ENCODE measurements at regions not wholly inside any gene's neighbourhood (a gene's known extent, or its start where the extent isn't known, plus 50 kb on each side); places are given as distances from the start of the nearest gene placed in this dataset.

GRCh38 chr4:129668092-129668491 lies 572.1 kb downstream of the C4orf33 start:
- no peak overlapping the region for H3K4me3 Mint-ChIP-seq
- H3K36me3 Mint-ChIP-seq (ENCODE audit: low read depth), result no peaks in the 10 kb centered on the region
- H3K27ac Mint-ChIP-seq, result no peak overlapping the region
- intact Hi-C loops (cut with DNase I, micrococcal nuclease), result no loop called here
- ChIA-PET POLR2A (no interaction called here), CTCF (interaction anchor here (0.6 to 1.7 kb wide), 2 partner anchors 26 to 37 kb away, joined by 4 to 6 read pairs; no protein-coding TSS in a partner anchor)
- DNase-seq, result no peak
- H3K27me3 Mint-ChIP-seq, result no peaks in the 10 kb centered on the region
- no peaks in the 10 kb centered on the region for H3K9me3 Mint-ChIP-seq (ENCODE audit: low read depth)
- no peak for ATAC-seq
- no peaks in the 10 kb centered on the region for H3K4me1 Mint-ChIP-seq

DNA sequence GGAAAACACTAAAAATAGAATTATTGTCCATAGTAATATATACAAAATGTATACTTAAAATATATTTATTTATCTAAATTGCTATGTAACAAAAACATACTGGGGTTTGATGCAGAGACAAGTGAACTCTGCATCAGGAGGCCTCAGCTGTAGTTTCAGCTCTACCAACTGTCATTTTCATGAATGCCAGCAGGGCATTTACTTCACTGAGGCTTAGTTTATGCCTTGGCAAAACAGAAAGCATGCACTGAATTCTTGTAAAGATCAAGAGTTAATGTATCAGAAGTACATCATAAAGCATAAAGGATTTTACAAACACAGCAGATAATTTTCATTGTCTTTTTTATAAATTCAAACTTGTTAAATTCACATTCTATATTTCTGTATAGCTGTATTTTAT lies 577.0 kb downstream of the C4orf33 start:
- Mint-ChIP-seq H3K27ac (no peak overlapping the region), H3K27me3 (no peaks in the 10 kb centered on the region), H3K4me3 (no peak overlapping the region), H3K4me1 (no peaks in the 10 kb centered on the region), H3K36me3 (ENCODE audit: low read depth) (no peaks in the 10 kb centered on the region), H3K9me3 (ENCODE audit: low read depth) (peaks cover 9% of the 10 kb centered on the region)
- no peak for DNase-seq
- ATAC-seq, result no peak
- ChIA-PET CTCF (interaction anchor here (0.6 to 1.3 kb wide), 3 partner anchors 10 to 317 kb away, joined by 3 read pairs; no protein-coding TSS in a partner anchor), POLR2A (no interaction called here)
- intact Hi-C loops (cut with DNase I, micrococcal nuclease), result no loop called here

DNA sequence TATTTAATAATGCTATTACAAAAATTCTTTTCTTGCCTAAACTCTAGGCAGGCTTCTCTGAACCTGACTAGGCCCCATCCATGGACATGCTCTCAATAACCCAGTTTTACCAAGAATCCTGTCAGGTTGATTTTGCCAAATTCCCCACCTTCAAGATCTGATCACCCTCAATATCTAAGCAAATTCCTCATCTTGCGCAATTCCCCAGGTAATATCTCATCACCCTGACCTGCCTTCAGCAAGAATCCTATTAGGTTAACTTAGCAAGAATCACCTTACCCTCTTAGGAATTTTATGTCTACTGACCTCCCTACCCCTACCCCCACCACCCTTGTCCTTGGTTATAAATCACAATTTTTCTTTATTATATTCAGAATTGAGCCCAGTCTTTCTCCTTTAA lies 579.1 kb downstream of the C4orf33 start:
- ChIA-PET POLR2A (no interaction called here), CTCF (no interaction called here)
- Mint-ChIP-seq H3K27ac (no peak overlapping the region), H3K4me1 (no peaks in the 10 kb centered on the region), H3K4me3 (no peak overlapping the region), H3K27me3 (no peaks in the 10 kb centered on the region), H3K36me3 (ENCODE audit: low read depth) (no peaks in the 10 kb centered on the region), H3K9me3 (ENCODE audit: low read depth) (peaks cover 9% of the 10 kb centered on the region)
- intact Hi-C loops (cut with DNase I, micrococcal nuclease), result no loop called here
- DNase-seq (no peak), ATAC-seq (no peak)

DNA sequence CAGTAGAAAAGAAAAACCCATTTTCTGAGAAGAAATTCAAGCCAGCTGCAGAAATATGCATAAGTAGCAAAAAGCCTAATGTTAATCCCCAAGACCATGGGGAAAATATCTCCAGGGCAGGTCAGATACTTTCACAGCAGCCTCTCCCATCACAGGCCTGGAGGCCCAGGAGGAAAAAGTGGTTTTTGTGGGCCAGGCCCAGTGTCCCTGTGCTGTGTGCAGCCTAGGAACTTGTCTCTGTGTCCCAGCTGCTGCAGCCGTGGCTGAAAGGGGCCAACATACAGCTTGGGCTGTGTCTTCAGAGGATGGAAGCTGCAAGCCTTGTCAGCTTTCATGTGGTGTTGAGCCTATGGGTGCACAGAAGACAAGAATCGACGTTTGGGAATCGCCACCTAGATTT lies 581.0 kb downstream of the C4orf33 start:
- Mint-ChIP-seq H3K36me3 (ENCODE audit: low read depth) (no peaks in the 10 kb centered on the region), H3K4me3 (no peak overlapping the region), H3K27me3 (no peaks in the 10 kb centered on the region), H3K9me3 (ENCODE audit: low read depth) (peaks cover 9% of the 10 kb centered on the region), H3K27ac (no peak overlapping the region), H3K4me1 (peaks cover 7% of the 10 kb centered on the region)
- ATAC-seq (no peak), DNase-seq (no peak)
- ChIA-PET CTCF (interaction anchor here (0.6 kb wide), 1 partner anchor 26 kb away, joined by 3 read pairs; no protein-coding TSS in a partner anchor), POLR2A (no interaction called here)
- intact Hi-C loops (cut with DNase I, micrococcal nuclease), result no loop called here

- Mint-ChIP-seq H3K36me3 (ENCODE audit: low read depth) (no peaks in the 10 kb centered on the region), H3K4me1 (peaks cover 16% of the 10 kb centered on the region), H3K9me3 (ENCODE audit: low read depth) (no peaks in the 10 kb centered on the region), H3K27ac (no peak overlapping the region), H3K4me3 (no peak overlapping the region), H3K27me3 (no peaks in the 10 kb centered on the region)
- ATAC-seq (no peak), DNase-seq (no peak)
- POLR2A ChIA-PET, result no interaction called here
- intact Hi-C loops (cut with DNase I, micrococcal nuclease), result no loop called here
- CTCF ChIA-PET, result interaction anchor here (1.0 kb wide), 1 partner anchor 9 kb away, joined by 3 read pairs; no protein-coding TSS in a partner anchor
Observed at GRCh38 chr4:129682586-129682985, 586.6 kb downstream of the C4orf33 start.

DNA sequence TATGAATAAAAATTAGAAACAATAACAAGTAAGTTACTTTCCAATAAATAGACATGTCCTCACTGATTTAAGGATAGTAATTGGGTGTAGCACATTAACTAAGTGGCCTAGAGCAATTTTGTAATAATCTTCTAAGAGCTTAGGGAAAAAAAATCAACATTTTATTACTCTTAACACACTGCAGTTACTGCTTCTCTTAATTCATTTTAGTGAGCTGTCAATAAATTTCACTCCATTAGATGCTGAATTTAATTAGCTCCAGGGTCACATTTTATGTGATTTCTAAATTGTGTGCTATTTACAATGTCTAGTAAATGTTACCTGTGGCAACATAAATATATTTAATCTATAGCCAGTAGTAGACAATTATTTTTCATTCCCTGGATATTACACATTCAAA lies 612.0 kb downstream of the C4orf33 start:
- Mint-ChIP-seq H3K9me3 (ENCODE audit: low read depth) (peaks cover 5% of the 10 kb centered on the region), H3K27me3 (no peaks in the 10 kb centered on the region), H3K36me3 (ENCODE audit: low read depth) (no peaks in the 10 kb centered on the region), H3K4me3 (no peak overlapping the region), H3K27ac (no peak overlapping the region), H3K4me1 (peaks cover 14% of the 10 kb centered on the region)
- POLR2A ChIA-PET, result no interaction called here
- ATAC-seq (no peak), DNase-seq (no peak)
- CTCF ChIA-PET, result interaction anchor here (0.8 kb wide), 2 partner anchors 10 to 84 kb away, joined by 3 read pairs; no protein-coding TSS in a partner anchor
- intact Hi-C loops (cut with DNase I, micrococcal nuclease), result no loop called here

- Mint-ChIP-seq H3K27ac (no peak overlapping the region), H3K4me3 (no peak overlapping the region), H3K9me3 (ENCODE audit: low read depth) (peaks cover 5% of the 10 kb centered on the region), H3K4me1 (peaks cover 14% of the 10 kb centered on the region), H3K36me3 (ENCODE audit: low read depth) (no peaks in the 10 kb centered on the region), H3K27me3 (no peaks in the 10 kb centered on the region)
- no peak for DNase-seq
- ChIA-PET CTCF (no interaction called here), POLR2A (no interaction called here)
- intact Hi-C loops (cut with DNase I, micrococcal nuclease), result no loop called here
- no peak for ATAC-seq
Observed at GRCh38 chr4:129708784-129709183, 612.8 kb downstream of the C4orf33 start.

DNA sequence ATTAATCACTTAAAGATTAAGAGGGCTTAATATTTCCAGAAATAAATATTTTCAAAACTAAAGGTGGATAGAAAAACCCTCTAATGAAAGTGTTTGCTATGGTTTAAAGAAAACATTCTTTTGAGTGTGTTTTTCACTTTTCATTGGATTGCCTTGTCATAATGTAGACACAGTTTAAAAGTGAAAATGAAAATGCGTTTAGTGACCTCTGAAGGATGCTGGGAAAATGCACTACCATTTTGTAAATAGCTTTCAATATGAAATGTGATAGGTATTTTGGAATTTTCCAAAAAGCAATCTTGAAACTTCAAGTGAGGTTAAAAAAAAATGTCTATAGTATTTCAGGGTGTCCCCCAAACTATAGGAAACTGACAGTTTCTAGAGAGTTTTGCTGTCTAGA lies 642.2 kb downstream of the C4orf33 start:
- H3K4me1 Mint-ChIP-seq, result peaks cover 4% of the 10 kb centered on the region
- ATAC-seq, result no peak
- no peak overlapping the region for H3K27ac Mint-ChIP-seq
- intact Hi-C loops (cut with DNase I, micrococcal nuclease), result no loop called here
- no peak overlapping the region for H3K4me3 Mint-ChIP-seq
- ChIA-PET CTCF (no interaction called here), POLR2A (no interaction called here)
- no peaks in the 10 kb centered on the region for H3K36me3 Mint-ChIP-seq (ENCODE audit: low read depth)
- H3K9me3 Mint-ChIP-seq (ENCODE audit: low read depth), result no peaks in the 10 kb centered on the region
- DNase-seq, result no peak
- H3K27me3 Mint-ChIP-seq, result no peaks in the 10 kb centered on the region

GRCh38 chr4:129747756-129748155 lies 651.8 kb downstream of the C4orf33 start:
- H3K9me3 Mint-ChIP-seq (ENCODE audit: low read depth), result no peaks in the 10 kb centered on the region
- intact Hi-C loops (cut with DNase I, micrococcal nuclease), result no loop called here
- H3K36me3 Mint-ChIP-seq (ENCODE audit: low read depth), result no peaks in the 10 kb centered on the region
- H3K27ac Mint-ChIP-seq, result no peak overlapping the region
- H3K4me3 Mint-ChIP-seq, result no peak overlapping the region
- DNase-seq, result no peak
- H3K27me3 Mint-ChIP-seq, result no peaks in the 10 kb centered on the region
- no peaks in the 10 kb centered on the region for H3K4me1 Mint-ChIP-seq
- ChIA-PET POLR2A (no interaction called here), CTCF (interaction anchor here (0.6 kb wide), 2 partner anchors 41 to 85 kb away, joined by 4 read pairs; no protein-coding TSS in a partner anchor)
- no peak for ATAC-seq

- ATAC-seq (no peak), DNase-seq (no peak)
- ChIA-PET POLR2A (no interaction called here), CTCF (no interaction called here)
- Mint-ChIP-seq H3K4me3 (no peak overlapping the region), H3K9me3 (ENCODE audit: low read depth) (no peaks in the 10 kb centered on the region), H3K4me1 (no peaks in the 10 kb centered on the region), H3K27ac (no peak overlapping the region), H3K27me3 (no peaks in the 10 kb centered on the region), H3K36me3 (ENCODE audit: low read depth) (no peaks in the 10 kb centered on the region)
- intact Hi-C loops (cut with DNase I, micrococcal nuclease), result no loop called here
Observed at GRCh38 chr4:129748991-129749390, 653.0 kb downstream of the C4orf33 start.

DNA sequence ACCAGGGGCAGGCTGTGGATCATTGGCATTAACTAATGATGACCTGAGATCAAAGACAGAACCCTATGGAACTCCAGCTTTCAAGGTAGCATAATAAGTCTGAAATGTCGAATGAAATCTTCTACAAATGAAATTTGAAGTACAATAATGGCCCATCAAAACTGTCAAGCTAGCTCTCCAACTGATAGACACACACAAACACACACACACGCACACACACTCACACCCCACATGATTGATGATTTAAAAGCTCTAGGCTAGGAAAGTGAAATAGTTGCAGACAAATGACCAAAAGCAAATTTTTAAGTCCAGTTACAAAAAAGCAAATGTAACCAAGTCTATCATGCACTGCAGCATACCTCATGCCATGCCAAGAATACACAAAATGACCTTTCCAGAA lies 655.7 kb downstream of the C4orf33 start:
- Mint-ChIP-seq H3K27me3 (no peaks in the 10 kb centered on the region), H3K9me3 (ENCODE audit: low read depth) (no peaks in the 10 kb centered on the region), H3K36me3 (ENCODE audit: low read depth) (no peaks in the 10 kb centered on the region), H3K4me3 (no peak overlapping the region), H3K4me1 (no peaks in the 10 kb centered on the region), H3K27ac (no peak overlapping the region)
- DNase-seq (no peak), ATAC-seq (no peak)
- ChIA-PET POLR2A (no interaction called here), CTCF (no interaction called here)
- intact Hi-C loops (cut with DNase I, micrococcal nuclease), result no loop called here

GRCh38 chr4:129783596-129783995 lies 687.6 kb downstream of the C4orf33 start:
- Mint-ChIP-seq H3K9me3 (ENCODE audit: low read depth) (no peaks in the 10 kb centered on the region), H3K36me3 (ENCODE audit: low read depth) (no peaks in the 10 kb centered on the region), H3K4me3 (no peak overlapping the region), H3K27me3 (no peaks in the 10 kb centered on the region), H3K27ac (no peak overlapping the region), H3K4me1 (no peaks in the 10 kb centered on the region)
- POLR2A ChIA-PET, result interaction anchor here (0.5 kb wide), 1 partner anchor 870 kb away, joined by 3 read pairs; no protein-coding TSS in a partner anchor
- ATAC-seq (no peak), DNase-seq (no peak)
- intact Hi-C loops (cut with DNase I, micrococcal nuclease), result no loop called here
- CTCF ChIA-PET, result no interaction called here

GRCh38 chr4:129788486-129788885 lies 692.5 kb downstream of the C4orf33 start:
- ChIA-PET POLR2A (no interaction called here), CTCF (interaction anchor here (0.7 kb wide), 1 partner anchor 41 kb away, joined by 4 read pairs; no protein-coding TSS in a partner anchor)
- intact Hi-C loops (cut with DNase I, micrococcal nuclease), result no loop called here
- no peaks in the 10 kb centered on the region for H3K27me3 Mint-ChIP-seq
- no peaks in the 10 kb centered on the region for H3K9me3 Mint-ChIP-seq (ENCODE audit: low read depth)
- no peak for ATAC-seq
- no peak for DNase-seq
- no peaks in the 10 kb centered on the region for H3K36me3 Mint-ChIP-seq (ENCODE audit: low read depth)
- H3K27ac Mint-ChIP-seq, result no peak overlapping the region
- H3K4me3 Mint-ChIP-seq, result no peak overlapping the region
- H3K4me1 Mint-ChIP-seq, result no peaks in the 10 kb centered on the region
